Neural cell (in vitro differentiated cells): ENCODE measurements at regions not wholly inside any gene's neighbourhood (a gene's known extent, or its start where the extent isn't known, plus 50 kb on each side); places are given as distances from the start of the nearest gene placed in this dataset.

Experiments
- CTCF ChIP-seq: fragments of 450-650 bp; IDR thresholded peaks from 2 replicates; pipeline ENCODE4 v1.5.1; 2014; ENCODE audit warnings: antibody characterized with exemption, mild to moderate bottlenecking, moderate library complexity; ENCODE audit not compliant: poor library complexity, severe bottlenecking
- EP300 ChIP-seq: fragments of 450-650 bp; conservative IDR thresholded peaks from 2 replicates; pipeline ENCODE4 v1.6.1; 2014; ENCODE audit warnings: antibody characterized with exemption, mild to moderate bottlenecking, moderate library complexity; ENCODE audit not compliant: poor library complexity, severe bottlenecking
- EZH2 ChIP-seq: fragments of 200-600, 300-800 bp; shearing (Covaris generic), sonication (generic); IDR thresholded peaks from 2 replicates; pipeline ENCODE4 v1.6.1; 2014; ENCODE audit warnings: antibody characterized with exemption, low read length, borderline replicate concordance, mild to moderate bottlenecking; ENCODE audit not compliant: insufficient read depth, poor library complexity, severe bottlenecking
- POLR2AphosphoS5 ChIP-seq: IDR thresholded peaks from 2 replicates; pipeline ENCODE4 v1.6.1; 2012
- RAD21 ChIP-seq: fragments of 450-650 bp; conservative IDR thresholded peaks from 2 replicates; pipeline ENCODE4 v1.6.1; 2014; ENCODE audit warnings: antibody characterized with exemption, mild to moderate bottlenecking, moderate library complexity
- REST ChIP-seq: IDR thresholded peaks from 2 replicates; pipeline ENCODE4 v1.6.1; 2012; ENCODE audit warnings: borderline replicate concordance
- TAF1 ChIP-seq: IDR thresholded peaks from 2 replicates; pipeline ENCODE4 v1.6.1; 2012; ENCODE audit warnings: low read depth

- TF ChIP-seq CTCF (no peak), RAD21 (no peak), EZH2 (no peak), EP300 (no peak), POLR2AphosphoS5 (no peak), REST (no peak), TAF1 (no peak)
Observed at GRCh38 chr2:13091861-13092378, 375.2 kb downstream of the TRIB2 start.
